ENCODE measurements at regions not wholly inside any gene's neighbourhood (a gene's known extent, or its start where the extent isn't known, plus 50 kb on each side); places are given as distances from the start of the nearest gene placed in this dataset.

DNA sequence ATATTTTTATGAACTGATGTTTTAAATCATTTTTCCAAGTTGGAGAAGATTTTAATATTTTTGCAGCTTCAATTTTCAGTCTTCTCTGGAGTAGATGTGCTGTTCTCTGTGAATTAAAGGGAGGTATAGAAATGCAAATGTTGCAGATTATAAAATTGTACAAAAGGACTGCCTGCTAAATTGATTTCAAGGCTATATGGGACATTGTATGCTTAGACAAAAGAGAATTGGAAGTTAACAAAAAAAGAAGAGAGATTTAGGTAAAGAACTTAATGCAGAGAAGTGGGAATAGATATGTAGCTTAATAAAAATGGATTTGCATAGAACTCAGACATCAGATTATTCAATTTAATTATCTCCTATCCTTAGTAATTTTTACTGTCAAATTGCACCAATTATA, 403.3 kb downstream of the ZIC3 start (continued):
- no peak for TF ChIP-seq ESRRA (CRISPR knock-in tag; IDR thresholded peaks at IDR 0.05; ENCODE audit: borderline replicate concordance)
- no peak for TF ChIP-seq ATF1 (CRISPR knock-in tag; IDR thresholded peaks at IDR 0.05)
- TF ChIP-seq NR1H2 (CRISPR knock-in tag; IDR thresholded peaks at IDR 0.05): no peak
- TF ChIP-seq, protein P1, sequence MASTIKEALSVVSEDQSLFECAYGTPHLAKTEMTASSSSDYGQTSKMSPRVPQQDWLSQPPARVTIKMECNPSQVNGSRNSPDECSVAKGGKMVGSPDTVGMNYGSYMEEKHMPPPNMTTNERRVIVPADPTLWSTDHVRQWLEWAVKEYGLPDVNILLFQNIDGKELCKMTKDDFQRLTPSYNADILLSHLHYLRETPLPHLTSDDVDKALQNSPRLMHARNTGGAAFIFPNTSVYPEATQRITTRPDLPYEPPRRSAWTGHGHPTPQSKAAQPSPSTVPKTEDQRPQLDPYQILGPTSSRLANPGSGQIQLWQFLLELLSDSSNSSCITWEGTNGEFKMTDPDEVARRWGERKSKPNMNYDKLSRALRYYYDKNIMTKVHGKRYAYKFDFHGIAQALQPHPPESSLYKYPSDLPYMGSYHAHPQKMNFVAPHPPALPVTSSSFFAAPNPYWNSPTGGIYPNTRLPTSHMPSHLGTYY (CRISPR knock-in tag; IDR thresholded peaks at IDR 0.05): no peak
- TF ChIP-seq, protein P2, sequence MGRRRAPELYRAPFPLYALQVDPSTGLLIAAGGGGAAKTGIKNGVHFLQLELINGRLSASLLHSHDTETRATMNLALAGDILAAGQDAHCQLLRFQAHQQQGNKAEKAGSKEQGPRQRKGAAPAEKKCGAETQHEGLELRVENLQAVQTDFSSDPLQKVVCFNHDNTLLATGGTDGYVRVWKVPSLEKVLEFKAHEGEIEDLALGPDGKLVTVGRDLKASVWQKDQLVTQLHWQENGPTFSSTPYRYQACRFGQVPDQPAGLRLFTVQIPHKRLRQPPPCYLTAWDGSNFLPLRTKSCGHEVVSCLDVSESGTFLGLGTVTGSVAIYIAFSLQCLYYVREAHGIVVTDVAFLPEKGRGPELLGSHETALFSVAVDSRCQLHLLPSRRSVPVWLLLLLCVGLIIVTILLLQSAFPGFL (CRISPR knock-in tag; IDR thresholded peaks at IDR 0.05; ENCODE audit: borderline replicate concordance): no peak
- TF ChIP-seq RELA (CRISPR knock-in tag; IDR thresholded peaks at IDR 0.05; ENCODE audit: borderline replicate concordance): no peak
- TF ChIP-seq CREM (CRISPR knock-in tag; IDR thresholded peaks at IDR 0.05): no peak
- no peak for TF ChIP-seq EMX1 (CRISPR knock-in tag; IDR thresholded peaks at IDR 0.05)
- TF ChIP-seq MYBL2 (CRISPR knock-in tag; IDR thresholded peaks at IDR 0.05): no peak

DNA sequence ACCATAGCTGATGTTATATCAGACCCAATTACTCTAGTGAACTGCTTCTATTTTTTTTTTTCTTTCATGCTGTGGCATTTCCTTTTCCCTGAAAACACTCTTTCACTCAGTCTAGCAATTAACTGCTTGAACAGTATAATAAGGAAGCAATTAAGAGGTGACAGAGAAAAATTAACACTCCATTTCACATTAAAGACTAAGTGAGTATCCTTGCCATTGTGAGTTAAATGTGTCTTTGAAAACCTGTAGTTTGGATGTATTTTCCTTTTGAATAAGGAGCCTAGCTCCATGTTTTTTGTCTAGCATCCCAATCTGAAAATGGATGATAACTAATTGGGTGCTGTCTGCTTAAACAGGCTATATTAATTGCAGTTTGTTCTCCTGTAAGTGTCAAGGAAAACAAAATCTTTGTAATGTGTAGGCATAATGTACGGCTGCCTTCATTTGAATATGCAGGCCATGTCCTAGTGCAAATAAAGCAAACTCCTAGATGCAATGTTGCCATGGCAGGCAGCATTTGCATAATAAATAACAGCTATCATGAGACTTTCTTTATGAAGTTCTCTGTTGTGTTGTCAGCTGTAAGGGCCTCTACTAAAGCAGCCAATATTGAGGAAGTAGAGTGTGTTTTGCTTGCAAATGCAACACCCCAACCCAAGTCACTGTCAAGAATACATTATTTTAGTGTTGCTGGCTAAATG, 416.7 kb downstream of the ZIC3 start:
- Mint-ChIP-seq H3K27me3 (ENCODE audit: low read depth) (no peaks in the 10 kb centered on the region), H3K9me3 (no peaks in the 10 kb centered on the region), H3K4me1 (peaks cover 38% of the 10 kb centered on the region), H3K4me3 (no peak overlapping the region), H3K27ac (peak overlapping the region; percentile 68; the same call in 1 of the 2 replicates), H3K36me3 (no peaks in the 10 kb centered on the region)
- DNase-seq (ENCODE audit: low spot score) (no peak), ATAC-seq (no peak)
- ChIA-PET POLR2A (no interaction called here), CTCF (no interaction called here)
- TF ChIP-seq, protein P3, sequence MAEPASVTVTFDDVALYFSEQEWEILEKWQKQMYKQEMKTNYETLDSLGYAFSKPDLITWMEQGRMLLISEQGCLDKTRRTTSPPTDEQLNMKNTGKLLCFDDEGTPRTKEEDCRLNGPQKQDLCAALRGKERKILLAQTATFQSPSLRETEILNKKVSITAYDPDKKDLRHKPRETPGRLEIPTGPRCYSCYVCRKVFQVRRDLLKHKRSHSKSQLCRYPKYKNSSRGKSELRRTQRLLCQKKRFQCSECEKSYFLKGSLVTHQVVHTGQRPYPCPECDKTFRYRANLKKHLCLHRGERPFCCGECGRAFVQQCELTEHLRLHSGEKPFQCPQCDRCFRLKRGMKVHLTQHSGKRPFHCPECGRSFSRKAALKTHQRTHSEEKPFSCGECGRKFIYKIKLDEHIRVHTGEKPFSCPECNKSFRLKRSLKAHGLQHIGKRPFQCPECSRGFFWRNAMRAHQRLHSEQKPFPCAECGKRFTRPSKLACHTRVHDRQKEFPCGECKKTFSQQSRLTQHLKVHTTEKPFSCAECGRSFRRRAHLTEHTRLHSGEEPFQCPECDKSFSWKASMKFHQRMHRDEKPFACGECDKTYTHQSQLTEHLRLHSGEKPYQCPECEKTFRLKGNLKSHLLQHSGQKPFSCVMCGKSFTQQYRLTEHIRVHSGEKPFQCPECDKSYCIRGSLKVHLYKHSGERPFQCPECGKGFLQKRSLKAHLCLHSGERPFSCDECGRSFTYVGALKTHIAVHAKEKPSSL (CRISPR knock-in tag; conservative IDR thresholded peaks at IDR 0.05): no peak
- TF ChIP-seq, protein P4, sequence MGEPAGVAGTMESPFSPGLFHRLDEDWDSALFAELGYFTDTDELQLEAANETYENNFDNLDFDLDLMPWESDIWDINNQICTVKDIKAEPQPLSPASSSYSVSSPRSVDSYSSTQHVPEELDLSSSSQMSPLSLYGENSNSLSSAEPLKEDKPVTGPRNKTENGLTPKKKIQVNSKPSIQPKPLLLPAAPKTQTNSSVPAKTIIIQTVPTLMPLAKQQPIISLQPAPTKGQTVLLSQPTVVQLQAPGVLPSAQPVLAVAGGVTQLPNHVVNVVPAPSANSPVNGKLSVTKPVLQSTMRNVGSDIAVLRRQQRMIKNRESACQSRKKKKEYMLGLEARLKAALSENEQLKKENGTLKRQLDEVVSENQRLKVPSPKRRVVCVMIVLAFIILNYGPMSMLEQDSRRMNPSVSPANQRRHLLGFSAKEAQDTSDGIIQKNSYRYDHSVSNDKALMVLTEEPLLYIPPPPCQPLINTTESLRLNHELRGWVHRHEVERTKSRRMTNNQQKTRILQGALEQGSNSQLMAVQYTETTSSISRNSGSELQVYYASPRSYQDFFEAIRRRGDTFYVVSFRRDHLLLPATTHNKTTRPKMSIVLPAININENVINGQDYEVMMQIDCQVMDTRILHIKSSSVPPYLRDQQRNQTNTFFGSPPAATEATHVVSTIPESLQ (CRISPR knock-in tag; IDR thresholded peaks at IDR 0.05): no peak
- TF ChIP-seq, protein P5, sequence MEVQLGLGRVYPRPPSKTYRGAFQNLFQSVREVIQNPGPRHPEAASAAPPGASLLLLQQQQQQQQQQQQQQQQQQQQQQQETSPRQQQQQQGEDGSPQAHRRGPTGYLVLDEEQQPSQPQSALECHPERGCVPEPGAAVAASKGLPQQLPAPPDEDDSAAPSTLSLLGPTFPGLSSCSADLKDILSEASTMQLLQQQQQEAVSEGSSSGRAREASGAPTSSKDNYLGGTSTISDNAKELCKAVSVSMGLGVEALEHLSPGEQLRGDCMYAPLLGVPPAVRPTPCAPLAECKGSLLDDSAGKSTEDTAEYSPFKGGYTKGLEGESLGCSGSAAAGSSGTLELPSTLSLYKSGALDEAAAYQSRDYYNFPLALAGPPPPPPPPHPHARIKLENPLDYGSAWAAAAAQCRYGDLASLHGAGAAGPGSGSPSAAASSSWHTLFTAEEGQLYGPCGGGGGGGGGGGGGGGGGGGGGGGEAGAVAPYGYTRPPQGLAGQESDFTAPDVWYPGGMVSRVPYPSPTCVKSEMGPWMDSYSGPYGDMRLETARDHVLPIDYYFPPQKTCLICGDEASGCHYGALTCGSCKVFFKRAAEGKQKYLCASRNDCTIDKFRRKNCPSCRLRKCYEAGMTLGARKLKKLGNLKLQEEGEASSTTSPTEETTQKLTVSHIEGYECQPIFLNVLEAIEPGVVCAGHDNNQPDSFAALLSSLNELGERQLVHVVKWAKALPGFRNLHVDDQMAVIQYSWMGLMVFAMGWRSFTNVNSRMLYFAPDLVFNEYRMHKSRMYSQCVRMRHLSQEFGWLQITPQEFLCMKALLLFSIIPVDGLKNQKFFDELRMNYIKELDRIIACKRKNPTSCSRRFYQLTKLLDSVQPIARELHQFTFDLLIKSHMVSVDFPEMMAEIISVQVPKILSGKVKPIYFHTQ (CRISPR knock-in tag; IDR thresholded peaks at IDR 0.05): no peak
- TF ChIP-seq TP53 (CRISPR knock-in tag; IDR thresholded peaks at IDR 0.05): no peak
- no peak for TF ChIP-seq ZNF671 (CRISPR knock-in tag; IDR thresholded peaks at IDR 0.05)
- TF ChIP-seq GTF2I (CRISPR knock-in tag; conservative IDR thresholded peaks at IDR 0.05): no peak
- TF ChIP-seq, protein P6, sequence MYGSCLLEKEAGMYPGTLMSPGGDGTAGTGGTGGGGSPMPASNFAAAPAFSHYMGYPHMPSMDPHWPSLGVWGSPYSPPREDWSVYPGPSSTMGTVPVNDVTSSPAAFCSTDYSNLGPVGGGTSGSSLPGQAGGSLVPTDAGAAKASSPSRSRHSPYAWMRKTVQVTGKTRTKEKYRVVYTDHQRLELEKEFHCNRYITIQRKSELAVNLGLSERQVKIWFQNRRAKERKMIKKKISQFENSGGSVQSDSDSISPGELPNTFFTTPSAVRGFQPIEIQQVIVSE (CRISPR knock-in tag; IDR thresholded peaks at IDR 0.05; ENCODE audit: borderline replicate concordance): no peak
- TF ChIP-seq CREB1 (CRISPR knock-in tag; IDR thresholded peaks at IDR 0.05): no peak
- TF ChIP-seq TEAD1 (CRISPR knock-in tag; IDR thresholded peaks at IDR 0.05): no peak
- TF ChIP-seq, protein P7, sequence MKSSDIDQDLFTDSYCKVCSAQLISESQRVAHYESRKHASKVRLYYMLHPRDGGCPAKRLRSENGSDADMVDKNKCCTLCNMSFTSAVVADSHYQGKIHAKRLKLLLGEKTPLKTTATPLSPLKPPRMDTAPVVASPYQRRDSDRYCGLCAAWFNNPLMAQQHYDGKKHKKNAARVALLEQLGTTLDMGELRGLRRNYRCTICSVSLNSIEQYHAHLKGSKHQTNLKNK (CRISPR knock-in tag; IDR thresholded peaks at IDR 0.05): no peak
- TF ChIP-seq SMAD4 (CRISPR knock-in tag; IDR thresholded peaks at IDR 0.05): no peak
